Esophagus muscularis mucosa (tissue), 3 donors: ENCODE measurements at regions not wholly inside any gene's neighbourhood (a gene's known extent, or its start where the extent isn't known, plus 50 kb on each side); places are given as distances from the start of the nearest gene placed in this dataset.

ENCODE experiments used
- POLR2A ChIP-seq: fragments of 450-650 bp; IDR thresholded peaks from one replicate; pipeline ENCODE4 v1.6.1; 2017; ENCODE audit warnings: antibody characterized with exemption, moderate library complexity, mild to moderate bottlenecking, low read depth
- TF ChIP-seq, protein P1 (sequence below), 3 experiments: fragments of 200-600 bp in 2 of 3; fragments of 450-650 bp in 1 of 3; sonication (generic) in 2 of 3; IDR thresholded peaks; one replicate each; pipeline ENCODE4 v1.5.1; 2017 to 2019; ENCODE audit warnings: antibody characterized with exemption in 3 of 3, mild to moderate bottlenecking in 2 of 3, moderate library complexity in 1 of 3

DNA sequence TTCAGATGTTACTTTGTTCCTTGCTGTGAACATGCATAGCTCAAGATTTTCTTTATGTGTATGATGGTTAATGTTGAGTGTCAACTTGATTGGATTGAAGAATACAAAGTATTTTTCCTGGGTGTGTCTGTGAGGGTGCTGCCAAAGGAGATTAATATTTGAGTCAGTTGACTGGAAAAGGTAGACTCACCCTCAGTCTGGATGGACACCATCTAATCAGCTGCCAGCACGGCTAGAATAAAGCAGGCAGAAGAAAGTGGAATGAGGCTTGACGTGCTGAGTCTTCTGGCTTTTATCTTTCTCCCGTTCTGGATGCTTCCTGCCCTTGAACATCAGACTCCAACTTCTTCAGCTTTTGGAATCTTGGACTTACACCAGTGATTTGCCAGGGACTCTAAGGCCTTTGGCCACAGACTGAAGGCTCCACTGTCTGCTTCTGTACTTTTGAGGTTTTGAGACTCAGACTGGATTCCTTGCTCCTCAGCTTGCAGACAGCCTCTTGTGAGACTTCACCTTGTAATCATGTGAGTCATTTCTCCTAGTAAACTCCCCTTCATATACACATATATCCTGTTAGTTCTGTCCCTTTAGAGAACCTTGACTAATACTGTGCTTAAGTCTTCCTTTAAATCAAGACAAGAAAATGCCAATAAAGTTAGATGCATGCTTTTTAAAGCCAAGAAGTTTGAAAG is 626.6 kb downstream of the KCNT2 start:
- TF ChIP-seq, protein P1, sequence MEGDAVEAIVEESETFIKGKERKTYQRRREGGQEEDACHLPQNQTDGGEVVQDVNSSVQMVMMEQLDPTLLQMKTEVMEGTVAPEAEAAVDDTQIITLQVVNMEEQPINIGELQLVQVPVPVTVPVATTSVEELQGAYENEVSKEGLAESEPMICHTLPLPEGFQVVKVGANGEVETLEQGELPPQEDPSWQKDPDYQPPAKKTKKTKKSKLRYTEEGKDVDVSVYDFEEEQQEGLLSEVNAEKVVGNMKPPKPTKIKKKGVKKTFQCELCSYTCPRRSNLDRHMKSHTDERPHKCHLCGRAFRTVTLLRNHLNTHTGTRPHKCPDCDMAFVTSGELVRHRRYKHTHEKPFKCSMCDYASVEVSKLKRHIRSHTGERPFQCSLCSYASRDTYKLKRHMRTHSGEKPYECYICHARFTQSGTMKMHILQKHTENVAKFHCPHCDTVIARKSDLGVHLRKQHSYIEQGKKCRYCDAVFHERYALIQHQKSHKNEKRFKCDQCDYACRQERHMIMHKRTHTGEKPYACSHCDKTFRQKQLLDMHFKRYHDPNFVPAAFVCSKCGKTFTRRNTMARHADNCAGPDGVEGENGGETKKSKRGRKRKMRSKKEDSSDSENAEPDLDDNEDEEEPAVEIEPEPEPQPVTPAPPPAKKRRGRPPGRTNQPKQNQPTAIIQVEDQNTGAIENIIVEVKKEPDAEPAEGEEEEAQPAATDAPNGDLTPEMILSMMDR (IDR thresholded peaks at IDR 0.05): no peak
- TF ChIP-seq POLR2A: no peak
